Endothelial cell of umbilical vein (primary cell): ENCODE measurements at regions not wholly inside any gene's neighbourhood (a gene's known extent, or its start where the extent isn't known, plus 50 kb on each side); places are given as distances from the start of the nearest gene placed in this dataset.

Experiments
- BruUV-seq: library from RNA; stranded (reverse); fragments of 400-500 nt; replicated peaks from 2 replicates; lab custom pipeline; 2021; lab: Mats Ljungman, UMichigan
- CTCF ChIA-PET: fragments of 300-600, 350-600 bp; sonication (Branson Sonifier 250); formaldehyde crosslinking; loops from one replicate; lab custom pipeline; 2021; ENCODE audit warnings: antibody characterized with exemption, inconsistent platforms; lab: Charles Lee
- POLR2A ChIA-PET: fragments of 300-600, 350-600 bp; sonication (Branson Sonifier 250); formaldehyde crosslinking; loops from one replicate; lab custom pipeline; 2021; ENCODE audit warnings: antibody characterized with exemption, inconsistent platforms; lab: Charles Lee
- DNase-seq: peaks from one replicate; pipeline ENCODE4 v3.0.0-alpha.2; 2011; ENCODE audit warnings: low read depth, low spot score
- FAIRE-seq: peaks from 2 replicates; lab custom pipeline; 2011; peaks lifted over from hg19 to GRCh38; lab: Jason Lieb, UNC
- H2AFZ ChIP-seq: 2 replicates; pipeline ENCODE4 v1.6.0; 2012; ENCODE audit warnings: low read depth, low read length, control low read depth, inconsistent platforms
- H3K27ac ChIP-seq: 2 replicates; pipeline ENCODE4 v1.5.1; 2011; ENCODE audit warnings: low read depth, mild to moderate bottlenecking, control low read depth, low read length, moderate library complexity; ENCODE audit not compliant: insufficient read depth
- H3K27me3 ChIP-seq, 2 experiments: 2 replicates each; pipeline versions ENCODE4 v1.6.0 to v1.6.1; 2011; ENCODE audit warnings: low read length in 2 of 2, mixed read lengths in 1 of 2; ENCODE audit not compliant: control insufficient read depth in 2 of 2, insufficient read depth in 2 of 2
- H3K36me3 ChIP-seq, 2 experiments: 2 replicates in 1 of 2; 3 replicates in 1 of 2; pipeline ENCODE4 v1.5.1; 2011; ENCODE audit warnings: low read length in 2 of 2, mild to moderate bottlenecking in 1 of 2, moderate library complexity in 1 of 2; ENCODE audit not compliant: control insufficient read depth in 2 of 2, insufficient read depth in 2 of 2; ENCODE audit errors: extremely low read depth in 1 of 2
- H3K4me1 ChIP-seq: 3 replicates; pipeline ENCODE4 v1.5.1; 2011; ENCODE audit warnings: mild to moderate bottlenecking, low read length; ENCODE audit not compliant: control insufficient read depth, insufficient read depth; ENCODE audit errors: extremely low read depth
- H3K4me2 ChIP-seq: 2 replicates; pipeline ENCODE4 v1.6.1; 2011; ENCODE audit warnings: low read length, control low read depth, mixed read lengths; ENCODE audit not compliant: insufficient read depth
- H3K4me3 ChIP-seq, 3 experiments: fragments of 200-600 bp in 1 of 3; sonication (generic), shearing (Covaris generic) in 1 of 3; replicated peaks in 1 of 3; 2 replicates each; pipeline ENCODE4 v1.5.1; 2011 to 2016; ENCODE audit warnings: control low read depth in 3 of 3, low read length in 3 of 3, mild to moderate bottlenecking in 2 of 3, inconsistent platforms in 1 of 3, low read depth in 1 of 3, moderate library complexity in 1 of 3; ENCODE audit not compliant: insufficient read depth in 1 of 3
- H3K79me2 ChIP-seq: 2 replicates; pipeline ENCODE4 v1.6.0; 2012; ENCODE audit warnings: low read length, inconsistent platforms; ENCODE audit not compliant: control insufficient read depth, insufficient read depth
- H3K9ac ChIP-seq: replicated peaks from 2 replicates; pipeline ENCODE3; 2011; ENCODE audit warnings: low read length, control low read depth; ENCODE audit not compliant: insufficient read depth; ENCODE audit errors: extremely low read depth
- H3K9me1 ChIP-seq: replicated peaks from 3 replicates; pipeline ENCODE4 v1.6.0; 2011; ENCODE audit warnings: mild to moderate bottlenecking, low read length; ENCODE audit not compliant: control insufficient read depth, insufficient read depth; ENCODE audit errors: extremely low read depth
- H3K9me3 ChIP-seq: replicated peaks from 2 replicates; pipeline ENCODE4 v1.5.1; 2012; ENCODE audit warnings: low read length, inconsistent platforms; ENCODE audit not compliant: control insufficient read depth, insufficient read depth
- H4K20me1 ChIP-seq: replicated peaks from 2 replicates; pipeline ENCODE3; 2011; ENCODE audit warnings: mild to moderate bottlenecking, low read length; ENCODE audit not compliant: control insufficient read depth, insufficient read depth; ENCODE audit errors: extremely low read depth
- EZH2 ChIP-seq: IDR thresholded peaks from 2 replicates; pipeline ENCODE4 v1.6.1; 2012; ENCODE audit warnings: borderline replicate concordance, low read depth, mild to moderate bottlenecking, moderate library complexity, low read length, inconsistent platforms; ENCODE audit not compliant: severe bottlenecking
- FOS ChIP-seq: IDR thresholded peaks from 2 replicates; pipeline ENCODE4 v1.6.1; 2011; ENCODE audit warnings: mild to moderate bottlenecking, low read length, moderate library complexity, borderline replicate concordance; ENCODE audit not compliant: insufficient read depth
- GATA2 ChIP-seq: IDR thresholded peaks from 2 replicates; pipeline ENCODE4 v1.7.0; 2011; ENCODE audit warnings: low read depth, mild to moderate bottlenecking, moderate library complexity, mixed read lengths, low read length; ENCODE audit not compliant: insufficient read length, insufficient read depth
- JUN ChIP-seq: IDR thresholded peaks from 2 replicates; pipeline ENCODE4 v1.6.1; 2011; ENCODE audit warnings: borderline replicate concordance, low read depth; ENCODE audit not compliant: insufficient read length, insufficient read depth
- MAX ChIP-seq: IDR thresholded peaks from 2 replicates; pipeline ENCODE4 v1.6.1; 2011; ENCODE audit not compliant: insufficient read depth, insufficient read length
- MYC ChIP-seq: IDR thresholded peaks from one replicate; pipeline ENCODE4 v1.6.1; 2011; ENCODE audit warnings: mild to moderate bottlenecking, low read depth, low read length
- POLR2A ChIP-seq: IDR thresholded peaks from 2 replicates; pipeline ENCODE4 v1.6.1; 2012; ENCODE audit warnings: low read depth, mild to moderate bottlenecking, control low read depth, low read length
- POLR2AphosphoS5 ChIP-seq: IDR thresholded peaks from 2 replicates; pipeline ENCODE4 v1.6.1; 2012; ENCODE audit warnings: low read depth, mild to moderate bottlenecking, control low read depth, low read length, moderate library complexity; ENCODE audit not compliant: insufficient read depth
- dilution Hi-C: fragments of 300-500 bp; cut with MboI; formaldehyde crosslinking; loops from one replicate; pipeline ENCODE4 v1.15.0; 2019; ENCODE audit warnings: low sequenced_read_pairs; ENCODE audit not compliant: extremely low pct_ligation_motif_present
- intact Hi-C: fragments of 100-400 bp; cut with micrococcal nuclease; formaldehyde crosslinking; loops from one replicate; pipeline ENCODE4 v1.10.0; 2022
- TF ChIP-seq, protein P1 (sequence below), 2 donors: IDR thresholded peaks; 1 replicate in 1 of 2; 2 replicates in 1 of 2; pipeline ENCODE4 v1.5.1; 2011; ENCODE audit warnings: low read length in 2 of 2, mild to moderate bottlenecking in 2 of 2, moderate library complexity in 2 of 2, control low read depth in 1 of 2, inconsistent platforms in 1 of 2, low read depth in 1 of 2; ENCODE audit not compliant: insufficient read depth in 1 of 2; ENCODE audit errors: extremely low read depth in 1 of 2

GRCh38 chr9:88308831-88309560 lies 79.2 kb upstream of the SPIN1 start:
- POLR2A ChIA-PET, result no interaction called here
- TF ChIP-seq MAX (no peak), JUN (no peak), POLR2A (no peak), POLR2AphosphoS5 (no peak), FOS (no peak), EZH2 (no peak), MYC (no peak), GATA2 (no peak)
- TF ChIP-seq, protein P1, sequence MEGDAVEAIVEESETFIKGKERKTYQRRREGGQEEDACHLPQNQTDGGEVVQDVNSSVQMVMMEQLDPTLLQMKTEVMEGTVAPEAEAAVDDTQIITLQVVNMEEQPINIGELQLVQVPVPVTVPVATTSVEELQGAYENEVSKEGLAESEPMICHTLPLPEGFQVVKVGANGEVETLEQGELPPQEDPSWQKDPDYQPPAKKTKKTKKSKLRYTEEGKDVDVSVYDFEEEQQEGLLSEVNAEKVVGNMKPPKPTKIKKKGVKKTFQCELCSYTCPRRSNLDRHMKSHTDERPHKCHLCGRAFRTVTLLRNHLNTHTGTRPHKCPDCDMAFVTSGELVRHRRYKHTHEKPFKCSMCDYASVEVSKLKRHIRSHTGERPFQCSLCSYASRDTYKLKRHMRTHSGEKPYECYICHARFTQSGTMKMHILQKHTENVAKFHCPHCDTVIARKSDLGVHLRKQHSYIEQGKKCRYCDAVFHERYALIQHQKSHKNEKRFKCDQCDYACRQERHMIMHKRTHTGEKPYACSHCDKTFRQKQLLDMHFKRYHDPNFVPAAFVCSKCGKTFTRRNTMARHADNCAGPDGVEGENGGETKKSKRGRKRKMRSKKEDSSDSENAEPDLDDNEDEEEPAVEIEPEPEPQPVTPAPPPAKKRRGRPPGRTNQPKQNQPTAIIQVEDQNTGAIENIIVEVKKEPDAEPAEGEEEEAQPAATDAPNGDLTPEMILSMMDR (IDR thresholded peaks at IDR 0.05; ENCODE audit: extremely low read depth in 1 of 2, insufficient read depth in 1 of 2, low read depth in 1 of 2, low read length in 2 of 2), result no peak
- BruUV-seq, result no TSS peak

More at GRCh38 chr9:88308831-88309560, 79.2 kb upstream of the SPIN1 start:
- Histone ChIP-seq H3K9me3 (no peaks in the 10 kb centered on the region), H3K27ac (no peak overlapping the region), H3K4me1 (no peaks in the 10 kb centered on the region), H3K9me1 (no peaks in the 10 kb centered on the region), H3K4me2 (no peak overlapping the region), H3K79me2 (no peaks in the 10 kb centered on the region), H4K20me1 (no peaks in the 10 kb centered on the region), H2AFZ (no peak overlapping the region), H3K9ac (no peak overlapping the region), H3K4me3 (no peak overlapping the region), H3K27me3 (no peaks in the 10 kb centered on the region), H3K36me3 (no peaks in the 10 kb centered on the region)
- FAIRE-seq (no peak), DNase-seq (no peak)
- CTCF ChIA-PET, result interaction anchor here (1.6 kb wide), 1 partner anchor 23 kb away, joined by 4 read pairs; no protein-coding TSS in a partner anchor
- intact Hi-C loops (no loop called here), dilution Hi-C loops (no loop called here)
